ENCODE measurements at regions not wholly inside any gene's neighbourhood (a gene's known extent, or its start where the extent isn't known, plus 50 kb on each side); places are given as distances from the start of the nearest gene placed in this dataset.

GRCh38 chr3:102176333-102177050 lies 258.3 kb upstream of the ZPLD1 start:
- DNase-seq, result no peak
- intact Hi-C loops (cut with DNase I), result no loop called here

- DNase-seq, result no peak
- intact Hi-C loops (cut with DNase I), result no loop called here
Observed at GRCh38 chr3:102177075-102177755, 257.6 kb upstream of the ZPLD1 start.

- intact Hi-C loops (cut with DNase I), result no loop called here
- no peak for DNase-seq
Observed at GRCh38 chr3:102178817-102179216, 256.0 kb upstream of the ZPLD1 start.

GRCh38 chr3:102179326-102180177 lies 255.3 kb upstream of the ZPLD1 start:
- intact Hi-C loops (cut with DNase I), result no loop called here
- no peak for DNase-seq

- DNase-seq, result no peak
- intact Hi-C loops (cut with DNase I), result no loop called here
Observed at GRCh38 chr3:102180280-102180931, 254.4 kb upstream of the ZPLD1 start.

GRCh38 chr3:102181175-102181920 lies 253.5 kb upstream of the ZPLD1 start:
- intact Hi-C loops (cut with DNase I), result no loop called here
- DNase-seq, result no peak

GRCh38 chr3:102182162-102182561 lies 252.7 kb upstream of the ZPLD1 start:
- intact Hi-C loops (cut with DNase I), result no loop called here
- DNase-seq, result no peak

- no peak for DNase-seq
- intact Hi-C loops (cut with DNase I), result no loop called here
Observed at GRCh38 chr3:102183186-102183585, 251.6 kb upstream of the ZPLD1 start.

- intact Hi-C loops (cut with DNase I), result no loop called here
- no peak for DNase-seq
Observed at GRCh38 chr3:102183623-102184022, 251.2 kb upstream of the ZPLD1 start.

GRCh38 chr3:102189541-102189940 lies 245.3 kb upstream of the ZPLD1 start:
- DNase-seq, result no peak
- intact Hi-C loops (cut with DNase I), result no loop called here

GRCh38 chr3:102189956-102190723 lies 244.7 kb upstream of the ZPLD1 start:
- intact Hi-C loops (cut with DNase I), result no loop called here
- DNase-seq, result no peak

- intact Hi-C loops (cut with DNase I), result no loop called here
- no peak for DNase-seq
Observed at GRCh38 chr3:102192575-102192974, 242.2 kb upstream of the ZPLD1 start.

- intact Hi-C loops (cut with DNase I), result no loop called here
Observed at GRCh38 chr3:102193255-102193654, 241.6 kb upstream of the ZPLD1 start.

GRCh38 chr3:102194001-102194400 lies 240.8 kb upstream of the ZPLD1 start:
- DNase-seq, result no peak
- intact Hi-C loops (cut with DNase I), result no loop called here

More at GRCh38 chr3:102193255-102193654, 241.6 kb upstream of the ZPLD1 start:
- DNase-seq, result no peak

- intact Hi-C loops (cut with DNase I), result no loop called here
- no peak for DNase-seq
Observed at GRCh38 chr3:102194760-102195159, 240.1 kb upstream of the ZPLD1 start.

- intact Hi-C loops (cut with DNase I), result no loop called here
- DNase-seq, result no peak
Observed at GRCh38 chr3:102195198-102195948, 239.4 kb upstream of the ZPLD1 start.

- intact Hi-C loops (cut with DNase I), result no loop called here
- no peak for DNase-seq
Observed at GRCh38 chr3:102200126-102200525, 234.7 kb upstream of the ZPLD1 start.

- no peak for DNase-seq
- intact Hi-C loops (cut with DNase I), result no loop called here
Observed at GRCh38 chr3:102200560-102200959, 234.3 kb upstream of the ZPLD1 start.

- DNase-seq, result no peak
- intact Hi-C loops (cut with DNase I), result no loop called here
Observed at GRCh38 chr3:102205647-102206046, 229.2 kb upstream of the ZPLD1 start.

Data from posterior cingulate gyrus (tissue), 11 donors.